OCI-LY1 (cell line): ENCODE measurements at regions not wholly inside any gene's neighbourhood (a gene's known extent, or its start where the extent isn't known, plus 50 kb on each side); places are given as distances from the start of the nearest gene placed in this dataset.

ENCODE experiments used
- H2AFZ ChIP-seq: fragments of 200-600 bp; sonication (generic), shearing (Covaris generic); 2 replicates; pipeline ENCODE4 v1.6.0; 2014; ENCODE audit warnings: antibody characterized with exemption, mild to moderate bottlenecking, low read length
- H3F3A ChIP-seq: fragments of 200-600 bp; sonication (generic), shearing (Covaris generic); 2 replicates; pipeline ENCODE4 v1.6.0; 2014; ENCODE audit warnings: mild to moderate bottlenecking, antibody characterized with exemption, low read length, moderate library complexity; ENCODE audit not compliant: insufficient read depth
- H3K27ac ChIP-seq: fragments of 200-600 bp; sonication (generic); 2 replicates; pipeline ENCODE4 v1.5.1; 2014; ENCODE audit warnings: low read length, mixed run types, mild to moderate bottlenecking, low read depth; ENCODE audit not compliant: poor library complexity, severe bottlenecking
- H3K27me3 ChIP-seq: fragments of 200-600 bp; sonication (generic); 2 replicates; pipeline ENCODE4 v1.6.0; 2014; ENCODE audit warnings: antibody characterized with exemption, mild to moderate bottlenecking, low read length, moderate library complexity; ENCODE audit not compliant: insufficient read depth
- H3K36me3 ChIP-seq: fragments of 200-600 bp; sonication (generic); 2 replicates; pipeline ENCODE4 v1.6.1; 2014; ENCODE audit warnings: mild to moderate bottlenecking, antibody characterized with exemption, low read length, moderate library complexity, mixed read lengths; ENCODE audit not compliant: insufficient read depth
- H3K4me1 ChIP-seq: fragments of 200-600 bp; sonication (generic); 2 replicates; pipeline ENCODE4 v1.5.1; 2014; ENCODE audit warnings: mild to moderate bottlenecking, low read length, moderate library complexity; ENCODE audit not compliant: insufficient read depth, severe bottlenecking
- H3K4me2 ChIP-seq: fragments of 200-600 bp; sonication (generic), shearing (Covaris generic); 2 replicates; pipeline ENCODE4 v1.6.1; 2014; ENCODE audit warnings: low read length
- H3K4me3 ChIP-seq: fragments of 200-600 bp; sonication (generic); 2 replicates; pipeline ENCODE4 v1.5.1; 2014; ENCODE audit warnings: low read length, low read depth, mild to moderate bottlenecking, mixed read lengths; ENCODE audit not compliant: poor library complexity, severe bottlenecking
- H3K79me2 ChIP-seq: fragments of 200-600 bp; shearing (Covaris generic); 2 replicates; pipeline ENCODE4 v1.6.1; 2016; ENCODE audit warnings: mixed run types, low read length, mixed read lengths; ENCODE audit not compliant: insufficient read depth
- H3K9ac ChIP-seq: fragments of 200-600 bp; sonication (generic), shearing (Covaris generic); 2 replicates; pipeline ENCODE4 v1.6.1; 2014; ENCODE audit warnings: mild to moderate bottlenecking, low read length, mixed read lengths
- H3K9me2 ChIP-seq: fragments of 200-600 bp; sonication (generic), shearing (Covaris generic); 2 replicates; pipeline ENCODE4 v1.6.1; 2014; ENCODE audit warnings: low read depth, mild to moderate bottlenecking, low read length, mixed read lengths
- H3K9me3 ChIP-seq: fragments of 200-600 bp; shearing (Covaris generic); 2 replicates; pipeline ENCODE4 v1.6.1; 2014; ENCODE audit warnings: low read length, mixed read lengths
- H4K20me1 ChIP-seq: fragments of 200-600 bp; sonication (generic), shearing (Covaris generic); 2 replicates; pipeline ENCODE4 v1.6.0; 2016; ENCODE audit warnings: mild to moderate bottlenecking, low read length; ENCODE audit not compliant: insufficient read depth
- CTCF ChIP-seq: fragments of 200-600 bp; sonication (generic), shearing (Covaris generic); IDR thresholded peaks from 2 replicates; pipeline ENCODE4 v1.5.1; 2017; ENCODE audit warnings: mild to moderate bottlenecking, antibody characterized with exemption, low read length, moderate library complexity, mixed read lengths
- EZH2 ChIP-seq: fragments of 200-600 bp; sonication (generic), shearing (Covaris generic); IDR thresholded peaks from 2 replicates; pipeline ENCODE4 v1.8.0; 2017; ENCODE audit warnings: borderline replicate concordance, mixed run types, mild to moderate bottlenecking, antibody characterized with exemption, low read length, moderate library complexity, mixed read lengths

DNA sequence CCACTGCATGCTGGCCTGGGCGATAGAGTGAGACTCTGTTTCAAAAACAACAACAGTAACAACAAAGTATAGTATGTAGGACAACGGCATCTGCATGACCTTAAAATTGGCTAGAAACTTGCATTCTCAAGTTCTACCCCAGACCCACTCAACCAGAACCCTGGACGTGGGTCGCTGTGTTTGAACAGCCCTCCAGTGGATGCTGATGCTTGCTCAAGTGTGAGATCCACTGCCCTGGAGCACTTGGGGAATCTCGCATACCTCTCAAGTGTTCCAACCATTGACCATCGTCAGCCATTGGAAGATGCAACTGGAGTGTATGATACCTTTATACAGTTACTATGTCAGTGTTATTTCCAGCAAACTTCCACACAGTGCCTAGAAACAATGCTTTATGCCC, 435.9 kb downstream of the DCDC2C start:
- no peak overlapping the region for H2AFZ ChIP-seq
- no peak overlapping the region for H3K27ac ChIP-seq
- H3K4me2 ChIP-seq, result no peak overlapping the region
- no peaks in the 10 kb centered on the region for H3K36me3 ChIP-seq
- no peaks in the 10 kb centered on the region for H3K4me1 ChIP-seq
- no peaks in the 10 kb centered on the region for H3K9me3 ChIP-seq
- TF ChIP-seq CTCF, result no peak
- no peak for TF ChIP-seq EZH2
- no peaks in the 10 kb centered on the region for H4K20me1 ChIP-seq
- H3K9me2 ChIP-seq, result no peaks in the 10 kb centered on the region
- H3K4me3 ChIP-seq, result no peak overlapping the region
- H3K27me3 ChIP-seq, result no peaks in the 10 kb centered on the region
- H3K9ac ChIP-seq, result no peak overlapping the region
- no peaks in the 10 kb centered on the region for H3K79me2 ChIP-seq
- no peaks in the 10 kb centered on the region for H3F3A ChIP-seq

DNA sequence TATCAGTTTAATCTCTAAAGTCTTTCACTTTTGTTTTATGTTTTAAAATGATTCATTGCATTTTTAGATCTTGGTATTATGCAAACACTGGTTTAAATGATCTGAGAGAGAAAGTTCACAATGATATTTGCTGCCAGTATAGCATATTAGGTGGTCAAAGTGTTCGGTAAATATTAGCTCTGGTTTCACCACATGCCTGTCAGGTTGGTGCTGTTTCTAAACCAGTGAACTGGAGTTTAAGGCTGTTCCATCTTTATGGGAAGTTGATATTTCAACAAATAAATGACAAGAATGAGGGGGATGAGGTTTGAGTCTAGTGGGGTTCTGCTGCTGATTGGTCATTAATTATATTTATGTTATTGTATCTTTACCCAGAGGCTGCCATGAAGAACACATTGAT, 436.4 kb downstream of the DCDC2C start:
- H3K27me3 ChIP-seq, result no peaks in the 10 kb centered on the region
- no peak overlapping the region for H3K4me2 ChIP-seq
- H3K9ac ChIP-seq, result no peak overlapping the region
- H3K36me3 ChIP-seq, result no peaks in the 10 kb centered on the region
- TF ChIP-seq EZH2, result no peak
- TF ChIP-seq CTCF, result no peak
- H3K9me2 ChIP-seq, result no peaks in the 10 kb centered on the region
- H3K27ac ChIP-seq, result no peak overlapping the region
- no peaks in the 10 kb centered on the region for H3K79me2 ChIP-seq
- H3K9me3 ChIP-seq, result no peaks in the 10 kb centered on the region
- H2AFZ ChIP-seq, result no peak overlapping the region
- no peaks in the 10 kb centered on the region for H3F3A ChIP-seq
- no peaks in the 10 kb centered on the region for H3K4me1 ChIP-seq
- no peak overlapping the region for H3K4me3 ChIP-seq
- H4K20me1 ChIP-seq, result no peaks in the 10 kb centered on the region

DNA sequence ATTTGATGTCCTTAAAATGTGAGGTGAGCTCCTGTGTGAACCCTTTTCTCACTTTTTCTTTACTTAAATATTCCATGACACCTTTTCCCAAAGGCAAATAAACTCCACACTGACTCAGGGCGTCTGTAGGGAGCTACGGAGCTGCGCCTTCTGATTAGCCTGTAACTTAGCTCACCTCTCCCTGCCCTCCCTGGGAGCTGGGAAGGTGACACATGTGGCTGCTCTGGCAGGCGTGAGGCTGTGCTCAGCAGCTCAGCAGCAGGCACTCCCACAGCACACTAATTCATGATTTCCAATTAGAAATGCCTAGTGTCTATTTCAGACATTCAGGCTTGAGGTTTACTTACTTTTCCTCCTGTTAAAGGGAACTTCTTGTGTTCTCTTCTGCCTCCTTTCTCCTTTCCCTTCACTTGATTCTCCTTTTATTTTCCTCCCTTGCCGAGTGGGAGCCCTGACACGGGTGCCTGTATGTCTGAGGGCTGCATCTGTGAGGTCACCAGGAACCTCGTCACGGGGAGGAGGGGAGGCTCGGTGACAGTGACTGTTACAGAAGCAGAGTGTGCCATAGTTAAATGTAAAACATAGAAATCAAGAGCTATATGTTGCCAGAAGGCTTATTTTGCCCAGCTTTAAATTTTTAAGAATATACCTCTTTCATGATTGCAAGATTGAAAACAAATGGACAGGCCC, 437.1 kb downstream of the DCDC2C start:
- Histone ChIP-seq H4K20me1 (no peaks in the 10 kb centered on the region), H3K4me2 (no peak overlapping the region), H3K9me3 (no peaks in the 10 kb centered on the region), H3K79me2 (no peaks in the 10 kb centered on the region), H3K9ac (no peak overlapping the region), H3K27me3 (no peaks in the 10 kb centered on the region), H3K36me3 (no peaks in the 10 kb centered on the region), H3K27ac (no peak overlapping the region), H3K4me3 (no peak overlapping the region), H2AFZ (no peak overlapping the region), H3K4me1 (no peaks in the 10 kb centered on the region), H3F3A (no peaks in the 10 kb centered on the region), H3K9me2 (no peaks in the 10 kb centered on the region)
- TF ChIP-seq CTCF, result no peak
- no peak for TF ChIP-seq EZH2
